ENCODE measurements at regions not wholly inside any gene's neighbourhood (a gene's known extent, or its start where the extent isn't known, plus 50 kb on each side); places are given as distances from the start of the nearest gene placed in this dataset.
A peak's percentile ranks its signal among the peaks of the same experiment; 100 is the strongest.
"Not testable (repeated sequence)": the region's sequence is repeated elsewhere in the genome, so short reads cannot be mapped to it uniquely, and the experiment has no call there.

GRCh38 chr7:6953138-6953797, 127.2 kb upstream of the CCZ1B start:
- H3K9me3 ChIP-seq, H3K36me3 ChIP-seq, ATAC-seq, H3K4me3 ChIP-seq, H3K27me3 ChIP-seq, H3K27ac ChIP-seq, H3K4me1 ChIP-seq: not testable (repeated sequence)
- WGBS, 2 donors (ENCODE audit: low coverage in 1 of 2): 17 to 53% methylated on average over 7 to 10 of the region's 16 CpGs
- TF ChIP-seq CTCF (IDR thresholded peaks at IDR 0.05): peak in 1 of 4 experiments; percentile 29

GRCh38 chr7:6953798-6954181, 127.7 kb upstream of the CCZ1B start:
- H3K27ac ChIP-seq, H3K27me3 ChIP-seq, H3K9me3 ChIP-seq, H3K4me3 ChIP-seq, H3K36me3 ChIP-seq, H3K4me1 ChIP-seq, ATAC-seq: not testable (repeated sequence)
- WGBS, 2 donors (ENCODE audit: low coverage in 1 of 2): 75 to 93% methylated on average over 4 to 5 of the region's 10 CpGs

GRCh38 chr7:6955385-6955784, 129.3 kb upstream of the CCZ1B start:
- H3K27ac ChIP-seq, H3K27me3 ChIP-seq, H3K9me3 ChIP-seq, ATAC-seq, H3K4me1 ChIP-seq, H3K4me3 ChIP-seq, H3K36me3 ChIP-seq: not testable (repeated sequence)
- WGBS, 2 donors (ENCODE audit: low coverage in 1 of 2): 94 to 100% methylated on average over 1 to 3 of the region's 12 CpGs

- 80 to 96% methylated on average over 4 to 8 of the region's 12 CpGs for WGBS, 2 donors (ENCODE audit: low coverage in 1 of 2)
Measured at GRCh38 chr7:6955990-6956566, 130.0 kb upstream of the CCZ1B start.

GRCh38 chr7:6958371-6958770, 132.3 kb upstream of the CCZ1B start:
- not testable (repeated sequence) for H3K27ac ChIP-seq, H3K9me3 ChIP-seq, H3K36me3 ChIP-seq, ATAC-seq, H3K27me3 ChIP-seq, H3K4me1 ChIP-seq, H3K4me3 ChIP-seq
- 84 to 100% methylated on average over 2 to 3 of the region's 15 CpGs for WGBS, 2 donors (ENCODE audit: low coverage in 1 of 2)

More at GRCh38 chr7:6955990-6956566, 130.0 kb upstream of the CCZ1B start:
- H3K4me1 ChIP-seq, H3K9me3 ChIP-seq, H3K27ac ChIP-seq, H3K4me3 ChIP-seq, H3K36me3 ChIP-seq, H3K27me3 ChIP-seq, ATAC-seq: not testable (repeated sequence)

GRCh38 chr7:6959942-6960341, 133.9 kb upstream of the CCZ1B start:
- ATAC-seq, H3K27ac ChIP-seq, H3K4me3 ChIP-seq, H3K4me1 ChIP-seq, H3K27me3 ChIP-seq, H3K9me3 ChIP-seq, H3K36me3 ChIP-seq: not testable (repeated sequence)
- WGBS, 2 donors (ENCODE audit: low coverage in 1 of 2): 71% methylated on average over 1 of the region's 4 CpGs; no CpG with 5 or more reads in 1 of the 2 donors

- H3K36me3 ChIP-seq, H3K4me1 ChIP-seq, ATAC-seq, H3K27me3 ChIP-seq, H3K27ac ChIP-seq, H3K9me3 ChIP-seq, H3K4me3 ChIP-seq: not testable (repeated sequence)
- WGBS, 2 donors (ENCODE audit: low coverage in 1 of 2): 42 to 83% methylated on average over 3 to 4 of the region's 8 CpGs
Measured at GRCh38 chr7:6962871-6963270, 136.8 kb upstream of the CCZ1B start.

GRCh38 chr7:6965051-6965450, 139.0 kb upstream of the CCZ1B start:
- not testable (repeated sequence) for H3K27ac ChIP-seq, H3K4me1 ChIP-seq, H3K36me3 ChIP-seq, H3K27me3 ChIP-seq, H3K9me3 ChIP-seq, H3K4me3 ChIP-seq, ATAC-seq
- peak in 1 of 4 experiments; percentile 8 for TF ChIP-seq CTCF (IDR thresholded peaks at IDR 0.05)
- whole genome bisulfite sequencing, 2 donors (ENCODE audit: low coverage in 1 of 2): 52 to 80% methylated on average over 1 to 5 of the region's 6 CpGs

GRCh38 chr7:6970180-6970579, 144.1 kb upstream of the CCZ1B start:
- H3K27ac ChIP-seq, H3K9me3 ChIP-seq, H3K4me3 ChIP-seq, H3K36me3 ChIP-seq, ATAC-seq, H3K4me1 ChIP-seq, H3K27me3 ChIP-seq: not testable (repeated sequence)
- 89 to 97% methylated on average over 3 of the region's 3 CpGs for WGBS, 2 donors (ENCODE audit: low coverage in 1 of 2)

GRCh38 chr7:6974876-6975275, 148.8 kb upstream of the CCZ1B start:
- H3K9me3 ChIP-seq: peaks cover 0 to 10% (median 0%) of the 10 kb centered on the region in 3 donors
- H3K27me3 ChIP-seq, H3K4me1 ChIP-seq, H3K36me3 ChIP-seq, H3K4me3 ChIP-seq, ATAC-seq, H3K27ac ChIP-seq: not testable (repeated sequence)
- no CpG with 5 or more reads among the region's 27 CpGs for WGBS, 2 donors (ENCODE audit: low coverage in 1 of 2)

- not testable (repeated sequence) for H3K4me3 ChIP-seq, ATAC-seq, H3K27ac ChIP-seq, H3K4me1 ChIP-seq, H3K36me3 ChIP-seq, H3K27me3 ChIP-seq
- H3K9me3 ChIP-seq: peaks cover 0 to 10% (median 0%) of the 10 kb centered on the region in 3 donors
- WGBS, 2 donors (ENCODE audit: low coverage in 1 of 2): no CpG with 5 or more reads among the region's 28 CpGs
Measured at GRCh38 chr7:6975346-6975745, 149.3 kb upstream of the CCZ1B start.

GRCh38 chr7:6977368-6977767, 151.3 kb upstream of the CCZ1B start:
- 100% methylated on average over 1 of the region's 3 CpGs for WGBS, 2 donors (ENCODE audit: low coverage in 1 of 2)
- not testable (repeated sequence) for H3K27ac ChIP-seq, ATAC-seq

More at GRCh38 chr7:6977368-6977767, 151.3 kb upstream of the CCZ1B start:
- not testable (repeated sequence) for H3K27me3 ChIP-seq, H3K4me3 ChIP-seq, H3K4me1 ChIP-seq, H3K36me3 ChIP-seq
- H3K9me3 ChIP-seq: peaks cover 0 to 10% (median 0%) of the 10 kb centered on the region in 3 donors

Measured in gastroesophageal sphincter (tissue), 4 donors.